ENCODE measurements at regions not wholly inside any gene's neighbourhood (a gene's known extent, or its start where the extent isn't known, plus 50 kb on each side); places are given as distances from the start of the nearest gene placed in this dataset.
"Not testable (repeated sequence)": the region's sequence is repeated elsewhere in the genome, so short reads cannot be mapped to it uniquely, and the experiment has no call there.

DNA sequence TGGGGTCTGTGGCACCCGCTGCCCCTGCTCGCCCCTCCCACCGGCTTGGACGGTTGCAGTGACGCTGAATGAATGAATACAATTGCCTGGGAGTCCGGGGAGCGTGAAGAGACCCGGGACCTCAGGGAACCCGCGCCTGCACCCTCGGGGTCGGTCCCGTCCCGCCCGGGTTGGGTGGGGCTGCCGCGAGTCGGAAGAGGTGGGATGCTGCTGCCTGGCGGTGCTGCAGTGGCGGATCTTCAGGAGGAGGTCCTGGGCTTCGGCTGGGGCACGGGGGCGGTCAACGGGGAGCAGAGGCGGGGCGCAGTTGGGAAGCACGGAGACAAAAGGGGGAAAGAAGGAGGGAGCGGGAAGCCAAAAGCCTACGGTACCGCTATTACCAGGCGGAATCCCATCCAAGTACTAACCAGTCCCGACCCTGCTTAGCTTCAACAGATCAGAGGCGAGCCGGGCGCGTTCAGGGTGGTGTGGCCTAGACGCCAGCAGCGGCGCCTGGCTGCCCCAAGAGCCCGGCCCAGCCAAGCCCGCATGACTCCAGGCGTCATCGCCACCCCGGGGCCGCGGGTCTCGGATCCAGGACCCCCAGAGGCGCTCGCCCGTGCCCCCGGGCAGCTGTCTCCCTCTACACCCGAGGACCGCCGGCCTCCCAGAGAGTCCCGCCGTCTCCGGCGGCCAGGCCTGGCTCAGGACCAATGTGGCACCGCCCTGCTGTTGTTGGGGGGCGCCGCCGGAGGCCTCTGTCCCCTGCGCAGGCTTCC, 1612.3 kb downstream of the SPATA31A7 start:
- TF ChIP-seq POLR2AphosphoS5 (IDR thresholded peaks at IDR 0.05; ENCODE audit: low read depth, low read length): 0 out of 2 replicates have a peak, but pooled peaks have one; percentile 35
- TF ChIP-seq, protein P1, sequence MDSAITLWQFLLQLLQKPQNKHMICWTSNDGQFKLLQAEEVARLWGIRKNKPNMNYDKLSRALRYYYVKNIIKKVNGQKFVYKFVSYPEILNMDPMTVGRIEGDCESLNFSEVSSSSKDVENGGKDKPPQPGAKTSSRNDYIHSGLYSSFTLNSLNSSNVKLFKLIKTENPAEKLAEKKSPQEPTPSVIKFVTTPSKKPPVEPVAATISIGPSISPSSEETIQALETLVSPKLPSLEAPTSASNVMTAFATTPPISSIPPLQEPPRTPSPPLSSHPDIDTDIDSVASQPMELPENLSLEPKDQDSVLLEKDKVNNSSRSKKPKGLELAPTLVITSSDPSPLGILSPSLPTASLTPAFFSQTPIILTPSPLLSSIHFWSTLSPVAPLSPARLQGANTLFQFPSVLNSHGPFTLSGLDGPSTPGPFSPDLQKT (CRISPR knock-in tag; IDR thresholded peaks at IDR 0.05; ENCODE audit: borderline replicate concordance): not testable (repeated sequence)
- peak; percentile 68 for TF ChIP-seq GABPA (IDR thresholded peaks at IDR 0.05; ENCODE audit: low read depth, low read length)
- peak; percentile 84 for TF ChIP-seq GABPA (CRISPR knock-in tag; IDR thresholded peaks at IDR 0.05; ENCODE audit: low read depth)
- peak; percentile 16; the same call in 1 of the 2 replicates for TF ChIP-seq ZNF547 (CRISPR knock-in tag; IDR thresholded peaks at IDR 0.05)
- TF ChIP-seq POLR2AphosphoS2 (IDR thresholded peaks at IDR 0.05; ENCODE audit: low read depth, low read length); YY1 (IDR thresholded peaks at IDR 0.05; ENCODE audit: insufficient read depth, insufficient replicate concordance, low read depth, low read length); JUND (CRISPR knock-in tag; IDR thresholded peaks at IDR 0.05); ZNF616 (CRISPR knock-in tag; IDR thresholded peaks at IDR 0.05; ENCODE audit: low read depth): not testable (repeated sequence)
- TF ChIP-seq, protein P2, sequence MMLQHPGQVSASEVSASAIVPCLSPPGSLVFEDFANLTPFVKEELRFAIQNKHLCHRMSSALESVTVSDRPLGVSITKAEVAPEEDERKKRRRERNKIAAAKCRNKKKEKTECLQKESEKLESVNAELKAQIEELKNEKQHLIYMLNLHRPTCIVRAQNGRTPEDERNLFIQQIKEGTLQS (CRISPR knock-in tag; IDR thresholded peaks at IDR 0.05): not testable (repeated sequence)
- TF ChIP-seq, protein P3, sequence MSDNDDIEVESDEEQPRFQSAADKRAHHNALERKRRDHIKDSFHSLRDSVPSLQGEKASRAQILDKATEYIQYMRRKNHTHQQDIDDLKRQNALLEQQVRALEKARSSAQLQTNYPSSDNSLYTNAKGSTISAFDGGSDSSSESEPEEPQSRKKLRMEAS (IDR thresholded peaks at IDR 0.05): peak; percentile 48; the same call in 1 of the 2 replicates
- TF ChIP-seq, protein P4, sequence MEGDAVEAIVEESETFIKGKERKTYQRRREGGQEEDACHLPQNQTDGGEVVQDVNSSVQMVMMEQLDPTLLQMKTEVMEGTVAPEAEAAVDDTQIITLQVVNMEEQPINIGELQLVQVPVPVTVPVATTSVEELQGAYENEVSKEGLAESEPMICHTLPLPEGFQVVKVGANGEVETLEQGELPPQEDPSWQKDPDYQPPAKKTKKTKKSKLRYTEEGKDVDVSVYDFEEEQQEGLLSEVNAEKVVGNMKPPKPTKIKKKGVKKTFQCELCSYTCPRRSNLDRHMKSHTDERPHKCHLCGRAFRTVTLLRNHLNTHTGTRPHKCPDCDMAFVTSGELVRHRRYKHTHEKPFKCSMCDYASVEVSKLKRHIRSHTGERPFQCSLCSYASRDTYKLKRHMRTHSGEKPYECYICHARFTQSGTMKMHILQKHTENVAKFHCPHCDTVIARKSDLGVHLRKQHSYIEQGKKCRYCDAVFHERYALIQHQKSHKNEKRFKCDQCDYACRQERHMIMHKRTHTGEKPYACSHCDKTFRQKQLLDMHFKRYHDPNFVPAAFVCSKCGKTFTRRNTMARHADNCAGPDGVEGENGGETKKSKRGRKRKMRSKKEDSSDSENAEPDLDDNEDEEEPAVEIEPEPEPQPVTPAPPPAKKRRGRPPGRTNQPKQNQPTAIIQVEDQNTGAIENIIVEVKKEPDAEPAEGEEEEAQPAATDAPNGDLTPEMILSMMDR (CRISPR knock-in tag; IDR thresholded peaks at IDR 0.05): peak; percentile 18; the same call in 1 of the 2 replicates
- peak; percentile 19; the same call in 1 of the 2 replicates for TF ChIP-seq NFYB (CRISPR knock-in tag; IDR thresholded peaks at IDR 0.05)

Measured in HepG2 (cell line).